H54 (cell line): ENCODE measurements at regions not wholly inside any gene's neighbourhood (a gene's known extent, or its start where the extent isn't known, plus 50 kb on each side); places are given as distances from the start of the nearest gene placed in this dataset.

Source experiments
- DNase-seq: peaks from one replicate; pipeline ENCODE4 v3.0.0; 2011; ENCODE audit warnings: low spot score, mixed read lengths; ENCODE audit not compliant: insufficient read length
- FAIRE-seq: peaks from 3 replicates; lab custom pipeline; 2011; peaks lifted over from hg19 to GRCh38; lab: Jason Lieb, UNC
- POLR2A ChIP-seq: IDR thresholded peaks from 2 replicates; pipeline ENCODE4 v1.6.1; 2011; ENCODE audit warnings: low read depth, mild to moderate bottlenecking, low read length

DNA sequence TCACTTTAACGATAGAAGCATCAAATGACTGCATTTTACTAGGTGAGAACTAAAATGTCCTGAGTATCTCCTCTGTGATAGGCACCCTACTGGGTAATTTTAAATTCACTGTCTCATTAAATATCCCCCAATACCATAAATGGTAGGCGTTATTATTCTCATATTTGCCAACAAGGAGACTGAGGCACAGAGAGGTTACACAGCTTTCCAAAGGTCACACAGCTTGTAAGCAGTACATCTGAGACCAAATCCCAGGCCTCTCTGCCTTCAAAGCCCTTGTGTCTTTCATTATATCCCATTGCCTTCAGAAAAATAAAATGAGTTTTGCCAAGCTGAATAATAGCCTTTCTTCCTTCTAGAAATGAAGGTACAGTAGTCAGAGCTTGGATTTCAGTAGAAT is 502.6 kb downstream of the HAPSTR1 start:
- DNase-seq (no peak), FAIRE-seq (no peak)
- TF ChIP-seq POLR2A, result no peak

- no peak for TF ChIP-seq POLR2A
- FAIRE-seq (no peak), DNase-seq (no peak)
Observed at GRCh38 chr16:9594946-9595345, 503.5 kb downstream of the HAPSTR1 start.

- TF ChIP-seq POLR2A, result no peak
- no peak for FAIRE-seq
- no peak for DNase-seq
Observed at GRCh38 chr16:9595393-9595792, 503.9 kb downstream of the HAPSTR1 start.

DNA sequence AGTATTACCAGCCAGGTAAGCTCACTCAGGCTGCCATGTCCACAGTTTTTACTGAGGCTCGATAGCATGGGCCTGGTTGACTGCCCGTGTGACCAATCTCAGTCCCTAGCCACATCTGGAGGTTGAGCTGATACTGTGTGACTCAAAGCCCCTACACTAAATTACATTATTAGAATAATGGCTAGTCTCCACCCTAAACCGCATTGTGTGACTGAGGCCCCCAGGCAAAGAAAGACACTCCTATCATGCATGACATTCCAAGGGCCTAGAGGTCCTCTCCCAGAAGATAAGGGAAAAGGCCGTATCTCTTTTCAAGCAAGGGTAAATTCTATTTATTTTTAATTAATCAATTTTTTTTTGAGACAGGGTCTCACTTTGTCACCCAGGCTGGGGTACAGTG is 505.3 kb downstream of the HAPSTR1 start:
- FAIRE-seq, result no peak
- DNase-seq, result no peak
- TF ChIP-seq POLR2A, result no peak

GRCh38 chr16:9597967-9598730 is 506.7 kb downstream of the HAPSTR1 start:
- no peak for TF ChIP-seq POLR2A
- DNase-seq (no peak), FAIRE-seq (no peak)

- FAIRE-seq (no peak), DNase-seq (no peak)
- no peak for TF ChIP-seq POLR2A
Observed at GRCh38 chr16:9598731-9599083, 507.3 kb downstream of the HAPSTR1 start.

DNA sequence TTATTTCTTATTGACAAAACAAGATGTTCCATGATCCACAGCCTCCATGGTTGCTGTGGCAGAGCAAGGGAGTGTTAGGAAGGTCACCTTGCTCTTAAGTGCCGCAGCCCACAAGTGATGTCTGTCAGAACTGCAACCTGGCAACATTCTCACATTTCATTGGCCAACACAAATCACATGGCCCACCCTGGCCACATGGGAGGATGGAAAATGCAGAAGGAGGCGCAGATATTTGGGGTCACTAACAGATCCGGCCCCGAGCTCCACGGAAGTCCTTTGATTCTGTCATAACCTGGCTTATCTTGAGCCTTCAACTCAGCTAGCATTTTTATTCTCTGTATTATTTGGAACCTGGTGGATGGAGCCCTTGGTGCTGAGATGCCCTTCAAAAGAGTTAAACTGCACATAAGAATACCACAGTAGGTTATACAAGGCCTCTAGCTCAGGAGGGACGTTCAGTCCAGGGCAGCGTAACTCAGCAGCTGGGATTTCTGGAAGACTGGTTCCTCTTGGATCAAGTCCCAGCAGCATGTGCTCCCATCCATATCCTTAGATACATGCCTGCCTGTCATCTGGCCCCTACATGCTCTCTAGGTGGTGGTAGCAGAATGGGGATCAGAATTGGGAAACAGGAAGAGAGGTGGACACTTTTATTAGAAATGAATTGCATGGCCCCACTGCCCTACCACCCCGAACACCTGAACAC is 508.1 kb downstream of the HAPSTR1 start:
- FAIRE-seq, result no peak
- TF ChIP-seq POLR2A, result no peak
- no peak for DNase-seq

DNA sequence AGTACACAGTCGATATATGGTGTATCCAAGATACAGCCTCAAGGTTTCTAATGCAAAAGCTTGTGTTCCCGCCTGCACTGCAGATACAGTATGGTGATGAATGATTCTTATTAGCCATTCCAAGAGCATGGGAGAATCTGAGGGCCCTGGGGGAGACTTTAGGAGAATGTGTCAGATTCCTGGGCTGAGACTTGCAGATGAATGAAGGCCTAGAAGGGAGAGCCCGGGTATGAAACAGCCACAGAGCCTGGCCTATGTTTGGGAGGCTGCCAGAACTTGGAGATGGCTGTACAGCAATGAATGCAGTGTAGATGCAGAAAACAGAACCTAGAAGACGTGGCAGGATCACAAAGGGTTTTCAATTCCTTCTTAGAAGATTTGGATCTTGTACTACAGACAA is 510.7 kb downstream of the HAPSTR1 start:
- no peak for DNase-seq
- no peak for FAIRE-seq
- TF ChIP-seq POLR2A, result no peak

DNA sequence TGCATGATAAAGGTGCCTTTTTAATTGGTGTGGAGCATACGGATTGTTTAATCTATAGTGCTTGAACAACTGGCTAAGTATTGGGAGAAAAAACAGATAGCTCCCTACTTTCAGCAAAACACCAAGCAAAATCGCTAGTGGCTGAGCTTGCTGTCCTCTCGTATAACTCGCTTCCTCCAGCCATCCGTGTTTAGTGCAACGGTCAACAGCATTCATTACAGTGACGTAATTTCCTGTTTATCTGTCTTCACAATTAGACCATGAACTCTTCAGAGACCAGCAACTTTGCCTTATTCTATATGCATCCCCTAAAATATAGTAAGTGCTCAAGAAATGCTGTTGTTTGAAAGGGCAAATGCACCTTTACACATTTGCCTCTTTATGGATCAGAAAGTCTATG is 511.9 kb downstream of the HAPSTR1 start:
- DNase-seq (no peak), FAIRE-seq (no peak)
- no peak for TF ChIP-seq POLR2A

- DNase-seq (no peak), FAIRE-seq (no peak)
- no peak for TF ChIP-seq POLR2A
Observed at GRCh38 chr16:9607515-9608230, 516.2 kb downstream of the HAPSTR1 start.

GRCh38 chr16:9610727-9611126 is 519.3 kb downstream of the HAPSTR1 start:
- DNase-seq (no peak), FAIRE-seq (no peak)
- TF ChIP-seq POLR2A, result no peak

- FAIRE-seq (no peak), DNase-seq (no peak)
- TF ChIP-seq POLR2A, result no peak
Observed at GRCh38 chr16:9612267-9612666, 520.8 kb downstream of the HAPSTR1 start.

GRCh38 chr16:9614389-9614788 is 522.9 kb downstream of the HAPSTR1 start:
- no peak for FAIRE-seq
- no peak for TF ChIP-seq POLR2A
- DNase-seq, result no peak

- FAIRE-seq, result no peak
- no peak for TF ChIP-seq POLR2A
- no peak for DNase-seq
Observed at GRCh38 chr16:9622268-9622667, 530.8 kb downstream of the HAPSTR1 start.

DNA sequence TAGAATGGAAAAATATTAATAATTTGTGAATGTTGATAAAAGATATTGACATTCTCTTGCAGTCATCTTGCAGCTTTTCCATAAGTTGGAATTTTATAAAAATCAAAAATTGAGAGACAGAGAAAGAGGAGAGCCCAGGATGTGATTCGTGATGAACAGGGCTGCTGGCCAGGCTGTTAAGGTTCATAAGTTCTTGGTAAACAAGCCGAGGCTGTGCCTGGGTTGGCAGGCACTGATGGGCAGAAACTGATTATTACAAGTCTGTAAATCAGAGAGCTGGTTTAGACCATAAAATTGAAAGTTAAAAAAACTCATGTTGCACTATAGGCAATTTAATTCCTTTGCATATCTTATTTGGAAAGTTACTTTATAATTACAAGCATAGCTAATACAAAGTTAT is 533.7 kb downstream of the HAPSTR1 start:
- no peak for DNase-seq
- FAIRE-seq, result no peak

More for the DNA sequence above, 533.7 kb downstream of the HAPSTR1 start:
- TF ChIP-seq POLR2A, result no peak
